HFF-Myc (cell line): ENCODE measurements at regions not wholly inside any gene's neighbourhood (a gene's known extent, or its start where the extent isn't known, plus 50 kb on each side); places are given as distances from the start of the nearest gene placed in this dataset.

Experiments
- DNase-seq: peaks from one replicate; pipeline ENCODE4 v3.0.0-alpha.2; 2011; ENCODE audit warnings: low read depth; ENCODE audit errors: extremely low read depth
- H3K4me3 ChIP-seq: replicated peaks from 2 replicates; pipeline ENCODE4 v1.5.1; 2011; ENCODE audit warnings: low read depth, mild to moderate bottlenecking, control low read depth, low read length
- TF ChIP-seq, protein P1 (sequence below): IDR thresholded peaks from 2 replicates; pipeline ENCODE4 v1.5.1; 2012; ENCODE audit warnings: mild to moderate bottlenecking, low read depth, low read length, control low read depth; ENCODE audit errors: missing control alignments

DNA sequence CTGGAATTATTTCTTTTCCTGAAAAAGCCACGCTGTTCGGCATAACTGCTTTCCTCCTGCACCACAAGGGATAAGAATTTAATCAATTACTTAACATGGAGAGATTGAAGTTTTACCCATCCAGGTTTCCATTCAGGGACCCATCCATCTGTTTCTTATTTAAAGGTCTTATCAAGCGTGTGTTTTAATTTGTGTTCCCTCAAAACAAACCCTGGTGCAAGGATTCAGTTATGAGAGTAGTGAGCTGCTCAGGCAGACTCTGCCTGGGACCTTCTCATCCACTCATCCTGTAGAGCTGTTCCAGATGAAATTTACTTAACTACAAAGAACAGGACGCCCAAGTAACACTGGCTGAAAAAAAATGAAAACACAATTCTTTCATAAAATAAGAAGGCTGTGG lies 97.8 kb downstream of the BANF2 start:
- TF ChIP-seq, protein P1, sequence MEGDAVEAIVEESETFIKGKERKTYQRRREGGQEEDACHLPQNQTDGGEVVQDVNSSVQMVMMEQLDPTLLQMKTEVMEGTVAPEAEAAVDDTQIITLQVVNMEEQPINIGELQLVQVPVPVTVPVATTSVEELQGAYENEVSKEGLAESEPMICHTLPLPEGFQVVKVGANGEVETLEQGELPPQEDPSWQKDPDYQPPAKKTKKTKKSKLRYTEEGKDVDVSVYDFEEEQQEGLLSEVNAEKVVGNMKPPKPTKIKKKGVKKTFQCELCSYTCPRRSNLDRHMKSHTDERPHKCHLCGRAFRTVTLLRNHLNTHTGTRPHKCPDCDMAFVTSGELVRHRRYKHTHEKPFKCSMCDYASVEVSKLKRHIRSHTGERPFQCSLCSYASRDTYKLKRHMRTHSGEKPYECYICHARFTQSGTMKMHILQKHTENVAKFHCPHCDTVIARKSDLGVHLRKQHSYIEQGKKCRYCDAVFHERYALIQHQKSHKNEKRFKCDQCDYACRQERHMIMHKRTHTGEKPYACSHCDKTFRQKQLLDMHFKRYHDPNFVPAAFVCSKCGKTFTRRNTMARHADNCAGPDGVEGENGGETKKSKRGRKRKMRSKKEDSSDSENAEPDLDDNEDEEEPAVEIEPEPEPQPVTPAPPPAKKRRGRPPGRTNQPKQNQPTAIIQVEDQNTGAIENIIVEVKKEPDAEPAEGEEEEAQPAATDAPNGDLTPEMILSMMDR, result no peak
- no peak for DNase-seq
- no peak overlapping the region for H3K4me3 ChIP-seq

DNA sequence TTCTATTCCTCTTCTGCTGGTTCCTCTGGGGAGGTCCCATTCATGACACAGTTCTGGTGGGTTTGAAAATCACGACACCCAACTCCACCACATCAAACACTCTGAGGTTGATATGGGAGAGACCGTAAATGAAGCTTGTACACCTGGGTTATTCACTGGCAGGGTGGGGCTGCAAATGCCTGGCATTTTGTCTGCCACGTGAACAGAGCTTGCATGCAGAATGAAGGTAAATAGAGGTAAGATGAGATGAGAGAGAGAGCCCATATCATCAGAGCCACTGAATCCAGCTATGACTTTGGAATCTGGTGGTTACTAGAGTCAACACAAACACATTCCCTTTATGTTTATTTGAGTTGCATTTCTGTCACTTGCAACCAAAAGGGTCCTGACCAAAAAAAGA lies 97.4 kb downstream of the BANF2 start:
- DNase-seq, result no peak
- TF ChIP-seq, protein P1, result no peak
- H3K4me3 ChIP-seq, result no peak overlapping the region

DNA sequence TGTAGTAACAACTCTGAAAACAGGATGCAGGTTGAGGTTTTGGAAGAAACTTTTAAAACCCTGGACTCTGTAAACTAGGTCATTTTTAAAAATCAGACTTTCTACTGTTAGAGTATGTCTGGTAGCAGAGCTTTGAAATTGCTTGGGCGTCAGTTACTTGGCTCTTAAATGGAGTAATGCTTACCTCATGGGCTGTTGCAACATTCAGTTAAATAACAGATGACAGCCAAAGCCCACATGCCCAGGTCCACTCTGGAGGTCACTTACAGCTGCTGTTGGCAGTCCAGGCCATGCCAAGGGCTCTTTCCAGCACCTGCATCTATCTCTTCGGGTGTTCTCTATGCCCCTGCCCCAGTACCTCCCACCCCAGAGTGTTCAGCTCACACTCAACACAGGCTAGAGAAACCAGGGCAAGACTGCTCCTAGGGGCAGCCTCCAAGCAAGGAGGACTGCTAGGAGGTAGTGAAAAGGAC lies 96.4 kb downstream of the BANF2 start:
- DNase-seq, result no peak
- TF ChIP-seq, protein P1, result no peak
- no peak overlapping the region for H3K4me3 ChIP-seq

DNA sequence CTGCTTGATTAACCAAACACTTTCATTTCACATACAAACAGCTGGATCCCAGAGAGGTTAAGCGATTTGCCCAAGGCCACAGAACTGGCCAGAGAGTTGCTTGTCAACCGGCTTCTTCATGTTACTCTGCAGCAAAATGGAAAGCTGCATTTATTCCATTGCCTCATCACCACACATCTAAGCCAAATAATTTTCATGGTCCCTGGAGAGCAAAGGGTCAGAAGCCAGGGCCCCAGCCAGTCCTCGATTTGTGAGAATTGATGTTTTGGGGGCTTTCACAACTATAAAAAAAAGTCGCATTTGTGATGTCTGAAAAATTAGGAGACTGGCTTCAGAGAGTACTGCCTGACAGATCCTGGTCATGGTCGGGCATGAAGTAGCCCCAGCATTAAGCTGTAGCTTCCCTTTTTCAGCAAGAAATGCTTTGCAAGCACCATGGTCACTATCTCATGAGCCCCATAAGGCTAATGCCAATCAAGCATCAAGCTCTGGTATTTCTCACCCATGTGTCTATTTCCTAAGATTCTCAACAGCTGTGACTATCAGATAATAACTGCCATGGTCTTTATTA lies 95.8 kb downstream of the BANF2 start:
- TF ChIP-seq, protein P1, result no peak
- no peak for DNase-seq
- no peak overlapping the region for H3K4me3 ChIP-seq

DNA sequence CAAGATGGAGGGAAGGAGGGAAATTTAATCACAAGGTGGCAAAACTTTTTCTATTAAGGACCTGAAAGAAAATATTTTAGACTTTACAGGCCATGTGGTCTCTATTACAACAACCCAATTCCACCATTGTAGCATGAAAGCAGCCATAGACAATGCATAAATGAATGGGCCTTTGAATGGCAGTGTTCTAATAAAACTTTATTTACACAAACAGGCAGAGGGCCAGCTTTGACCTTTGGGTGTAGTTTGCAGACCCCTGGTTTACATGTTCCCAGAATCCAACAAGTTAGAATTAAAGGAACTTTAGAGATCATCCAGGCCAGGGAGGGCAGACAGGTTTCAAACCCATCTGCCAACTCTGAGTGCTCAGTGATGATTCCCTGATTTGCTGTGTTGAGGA lies 95.2 kb downstream of the BANF2 start:
- H3K4me3 ChIP-seq, result no peak overlapping the region
- DNase-seq, result no peak
- TF ChIP-seq, protein P1, result no peak

DNA sequence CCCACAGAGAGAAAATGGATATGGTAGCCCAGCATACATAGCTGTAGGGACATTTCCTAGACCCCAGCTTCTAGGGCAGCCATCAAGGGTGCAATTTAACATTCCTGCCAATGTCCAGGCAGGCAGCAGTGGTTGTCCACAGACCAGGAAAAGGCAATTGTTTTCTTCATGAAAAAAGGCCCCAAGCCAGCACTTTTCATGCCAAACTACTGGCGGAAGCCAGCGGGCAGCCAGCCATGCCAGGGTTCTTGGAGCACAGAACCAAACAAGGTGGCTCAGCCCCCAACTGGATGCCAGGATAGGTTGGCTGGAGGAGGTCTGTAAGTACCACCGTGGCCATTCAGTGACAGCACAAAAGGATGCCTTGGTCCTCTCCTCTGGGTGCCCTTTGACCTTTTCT lies 94.6 kb downstream of the BANF2 start:
- no peak overlapping the region for H3K4me3 ChIP-seq
- TF ChIP-seq, protein P1, result no peak
- no peak for DNase-seq

DNA sequence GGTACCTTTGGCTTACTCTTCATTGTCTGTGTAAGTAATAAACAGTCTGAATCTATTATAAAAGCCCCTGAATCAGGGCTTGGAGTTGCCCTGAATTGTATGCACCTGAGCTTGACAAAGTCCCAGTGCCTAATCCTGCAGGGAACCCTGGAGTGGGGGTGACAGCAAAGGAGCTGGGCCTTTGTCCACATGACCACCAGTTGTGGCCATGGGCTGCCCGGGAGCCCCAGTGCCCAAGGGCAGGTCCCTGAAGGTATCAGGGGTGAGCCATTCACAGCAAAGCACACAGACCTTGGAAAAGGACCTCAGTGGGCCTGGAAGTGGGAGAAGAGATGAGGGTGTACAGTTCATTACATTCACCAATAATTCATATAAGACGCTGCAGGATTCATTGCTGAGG lies 94.2 kb downstream of the BANF2 start:
- no peak overlapping the region for H3K4me3 ChIP-seq
- TF ChIP-seq, protein P1, result no peak
- no peak for DNase-seq
